RCC 7860 (cell line): ENCODE measurements at regions not wholly inside any gene's neighbourhood (a gene's known extent, or its start where the extent isn't known, plus 50 kb on each side); places are given as distances from the start of the nearest gene placed in this dataset.

ENCODE experiments used
- DNase-seq: peaks from one replicate; pipeline ENCODE4 v3.0.0-alpha.2; 2015; ENCODE audit warnings: low spot score
- FAIRE-seq: peaks from 2 replicates; lab custom pipeline; 2012; peaks lifted over from hg19 to GRCh38; lab: Jason Lieb, UNC

- FAIRE-seq (no peak), DNase-seq (no peak)
These were observed 119.6 kb upstream of the CNTNAP4 start for GRCh38 chr16:76157629-76158028.

GRCh38 chr16:76162046-76162445 is 115.2 kb upstream of the CNTNAP4 start:
- DNase-seq (no peak), FAIRE-seq (no peak)

GRCh38 chr16:76164970-76165558 is 112.1 kb upstream of the CNTNAP4 start:
- FAIRE-seq, result no peak

GRCh38 chr16:76175718-76176117 is 101.5 kb upstream of the CNTNAP4 start:
- FAIRE-seq (no peak), DNase-seq (no peak)

More at GRCh38 chr16:76164970-76165558, 112.1 kb upstream of the CNTNAP4 start:
- DNase-seq, result no peak

GRCh38 chr16:76176153-76176552 is 101.0 kb upstream of the CNTNAP4 start:
- no peak for FAIRE-seq
- DNase-seq, result no peak

- DNase-seq, result no peak
- no peak for FAIRE-seq
These were observed 100.6 kb upstream of the CNTNAP4 start for GRCh38 chr16:76176616-76177015.

GRCh38 chr16:76182041-76182635 is 95.1 kb upstream of the CNTNAP4 start:
- FAIRE-seq (no peak), DNase-seq (no peak)

GRCh38 chr16:76183647-76184046 is 93.6 kb upstream of the CNTNAP4 start:
- FAIRE-seq, result no peak
- no peak for DNase-seq

- FAIRE-seq (no peak), DNase-seq (no peak)
These were observed 87.1 kb upstream of the CNTNAP4 start for GRCh38 chr16:76190057-76190456.

GRCh38 chr16:76190480-76190879 is 86.7 kb upstream of the CNTNAP4 start:
- FAIRE-seq (no peak), DNase-seq (no peak)

- DNase-seq (no peak), FAIRE-seq (no peak)
These were observed 83.1 kb upstream of the CNTNAP4 start for GRCh38 chr16:76193906-76194615.

- FAIRE-seq (no peak), DNase-seq (no peak)
These were observed 82.6 kb upstream of the CNTNAP4 start for GRCh38 chr16:76194616-76195015.

GRCh38 chr16:76195056-76195455 is 82.1 kb upstream of the CNTNAP4 start:
- DNase-seq (no peak), FAIRE-seq (no peak)

- DNase-seq (no peak), FAIRE-seq (no peak)
These were observed 81.6 kb upstream of the CNTNAP4 start for GRCh38 chr16:76195648-76196047.

GRCh38 chr16:76197900-76198299 is 79.3 kb upstream of the CNTNAP4 start:
- DNase-seq (no peak), FAIRE-seq (no peak)

GRCh38 chr16:76199681-76200220 is 77.5 kb upstream of the CNTNAP4 start:
- DNase-seq (no peak), FAIRE-seq (no peak)

GRCh38 chr16:76201385-76201784 is 75.8 kb upstream of the CNTNAP4 start:
- FAIRE-seq (no peak), DNase-seq (no peak)

GRCh38 chr16:76204249-76204648 is 73.0 kb upstream of the CNTNAP4 start:
- FAIRE-seq, result no peak
- no peak for DNase-seq

GRCh38 chr16:76207270-76207669 is 69.9 kb upstream of the CNTNAP4 start:
- DNase-seq, result no peak
- FAIRE-seq, result no peak

GRCh38 chr16:76210157-76210556 is 67.0 kb upstream of the CNTNAP4 start:
- FAIRE-seq, result no peak
- no peak for DNase-seq

GRCh38 chr16:76213860-76214259 is 63.3 kb upstream of the CNTNAP4 start:
- DNase-seq (no peak), FAIRE-seq (no peak)

GRCh38 chr16:76214856-76215255 is 62.3 kb upstream of the CNTNAP4 start:
- no peak for DNase-seq
- no peak for FAIRE-seq
